ENCODE measurements at regions not wholly inside any gene's neighbourhood (a gene's known extent, or its start where the extent isn't known, plus 50 kb on each side); places are given as distances from the start of the nearest gene placed in this dataset.

DNA sequence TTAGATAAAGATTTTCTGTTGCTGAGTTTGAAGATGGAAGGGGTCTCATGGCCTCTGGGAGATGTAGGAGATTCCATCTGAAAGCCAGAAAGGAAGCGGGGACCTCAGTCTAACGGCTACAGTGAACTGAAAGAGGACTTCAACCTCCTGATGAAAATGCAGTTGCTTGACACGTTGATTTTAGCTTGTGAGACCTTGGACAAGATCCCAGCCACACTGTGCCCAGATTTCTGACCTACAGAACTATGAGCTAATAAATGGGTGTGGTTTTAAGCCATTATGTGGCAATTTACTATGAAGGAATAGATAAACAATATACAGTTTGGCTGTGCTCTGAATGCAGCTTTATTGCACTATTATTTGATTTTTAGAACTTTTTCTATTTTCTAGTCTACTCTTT, 342.3 kb upstream of the SEMA3D start:
- ATAC-seq (ENCODE audit: low read depth) (no peak), DNase-seq (ENCODE audit: low spot score) (no peak)
- H3K27me3 ChIP-seq (ENCODE audit: insufficient read depth, poor library complexity, severe bottlenecking): no peaks in the 10 kb centered on the region
- H3K4me1 ChIP-seq (ENCODE audit: insufficient read depth, poor library complexity, severe bottlenecking): no peaks in the 10 kb centered on the region
- no peak overlapping the region for H3K27ac ChIP-seq (ENCODE audit: poor library complexity, severe bottlenecking)
- H3K9me3 ChIP-seq (ENCODE audit: severe bottlenecking): no peaks in the 10 kb centered on the region
- no peak overlapping the region for H3K4me3 ChIP-seq (ENCODE audit: severe bottlenecking)
- no peaks in the 10 kb centered on the region for H3K36me3 ChIP-seq (ENCODE audit: low read depth)
- TF ChIP-seq, protein P1, sequence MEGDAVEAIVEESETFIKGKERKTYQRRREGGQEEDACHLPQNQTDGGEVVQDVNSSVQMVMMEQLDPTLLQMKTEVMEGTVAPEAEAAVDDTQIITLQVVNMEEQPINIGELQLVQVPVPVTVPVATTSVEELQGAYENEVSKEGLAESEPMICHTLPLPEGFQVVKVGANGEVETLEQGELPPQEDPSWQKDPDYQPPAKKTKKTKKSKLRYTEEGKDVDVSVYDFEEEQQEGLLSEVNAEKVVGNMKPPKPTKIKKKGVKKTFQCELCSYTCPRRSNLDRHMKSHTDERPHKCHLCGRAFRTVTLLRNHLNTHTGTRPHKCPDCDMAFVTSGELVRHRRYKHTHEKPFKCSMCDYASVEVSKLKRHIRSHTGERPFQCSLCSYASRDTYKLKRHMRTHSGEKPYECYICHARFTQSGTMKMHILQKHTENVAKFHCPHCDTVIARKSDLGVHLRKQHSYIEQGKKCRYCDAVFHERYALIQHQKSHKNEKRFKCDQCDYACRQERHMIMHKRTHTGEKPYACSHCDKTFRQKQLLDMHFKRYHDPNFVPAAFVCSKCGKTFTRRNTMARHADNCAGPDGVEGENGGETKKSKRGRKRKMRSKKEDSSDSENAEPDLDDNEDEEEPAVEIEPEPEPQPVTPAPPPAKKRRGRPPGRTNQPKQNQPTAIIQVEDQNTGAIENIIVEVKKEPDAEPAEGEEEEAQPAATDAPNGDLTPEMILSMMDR (IDR thresholded peaks at IDR 0.05; ENCODE audit: poor library complexity, severe bottlenecking): no peak

DNA sequence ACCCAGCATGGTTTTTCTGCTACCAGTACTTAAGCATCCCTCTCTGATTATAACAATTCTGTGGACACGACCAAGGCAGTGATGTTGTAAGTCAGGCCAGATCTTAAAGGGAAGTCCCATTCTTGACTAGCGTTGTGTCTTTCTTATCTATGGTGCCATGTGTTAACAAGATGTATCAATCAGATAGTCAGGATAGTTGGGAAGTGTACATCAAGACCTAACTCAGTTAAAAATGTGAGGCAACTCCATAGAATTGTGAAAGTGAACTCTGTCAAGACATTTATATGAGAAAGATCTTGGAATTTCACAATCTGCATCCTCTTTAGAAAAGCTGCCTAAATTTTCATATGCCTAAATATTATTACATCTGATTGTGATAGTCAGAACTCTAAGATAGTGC, 341.7 kb upstream of the SEMA3D start:
- DNase-seq (ENCODE audit: low spot score) (no peak), ATAC-seq (ENCODE audit: low read depth) (no peak)
- Histone ChIP-seq H3K36me3 (ENCODE audit: low read depth) (no peaks in the 10 kb centered on the region), H3K27me3 (ENCODE audit: insufficient read depth, poor library complexity, severe bottlenecking) (no peaks in the 10 kb centered on the region), H3K4me1 (ENCODE audit: insufficient read depth, poor library complexity, severe bottlenecking) (no peaks in the 10 kb centered on the region), H3K4me3 (ENCODE audit: severe bottlenecking) (no peak overlapping the region), H3K27ac (ENCODE audit: poor library complexity, severe bottlenecking) (no peak overlapping the region), H3K9me3 (ENCODE audit: severe bottlenecking) (no peaks in the 10 kb centered on the region)
- TF ChIP-seq, protein P1 (IDR thresholded peaks at IDR 0.05; ENCODE audit: poor library complexity, severe bottlenecking): no peak

DNA sequence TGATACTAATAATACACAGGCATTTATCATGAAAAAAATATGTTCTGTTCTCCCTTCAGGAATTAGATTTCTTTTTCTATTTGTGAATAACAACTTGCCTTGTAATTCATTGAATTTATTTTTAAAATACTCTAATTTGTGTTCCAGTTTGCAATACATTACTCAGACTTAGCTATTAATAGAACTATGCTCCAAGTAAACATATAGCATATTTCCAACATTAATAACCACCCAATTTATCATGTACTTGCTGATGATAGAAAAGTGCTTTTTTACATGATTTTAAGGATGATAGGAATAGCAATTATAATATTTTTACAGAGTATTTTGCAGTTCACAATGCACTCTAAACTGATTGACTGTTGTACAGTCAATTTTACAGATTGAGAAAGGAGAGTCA, 338.8 kb upstream of the SEMA3D start:
- no peak overlapping the region for H3K27ac ChIP-seq (ENCODE audit: poor library complexity, severe bottlenecking)
- ATAC-seq (ENCODE audit: low read depth): no peak
- H3K4me1 ChIP-seq (ENCODE audit: insufficient read depth, poor library complexity, severe bottlenecking): no peaks in the 10 kb centered on the region
- H3K27me3 ChIP-seq (ENCODE audit: insufficient read depth, poor library complexity, severe bottlenecking): no peaks in the 10 kb centered on the region
- TF ChIP-seq, protein P1 (IDR thresholded peaks at IDR 0.05; ENCODE audit: poor library complexity, severe bottlenecking): no peak
- no peak overlapping the region for H3K4me3 ChIP-seq (ENCODE audit: severe bottlenecking)
- DNase-seq (ENCODE audit: low spot score): no peak
- H3K36me3 ChIP-seq (ENCODE audit: low read depth): no peaks in the 10 kb centered on the region
- no peaks in the 10 kb centered on the region for H3K9me3 ChIP-seq (ENCODE audit: severe bottlenecking)

DNA sequence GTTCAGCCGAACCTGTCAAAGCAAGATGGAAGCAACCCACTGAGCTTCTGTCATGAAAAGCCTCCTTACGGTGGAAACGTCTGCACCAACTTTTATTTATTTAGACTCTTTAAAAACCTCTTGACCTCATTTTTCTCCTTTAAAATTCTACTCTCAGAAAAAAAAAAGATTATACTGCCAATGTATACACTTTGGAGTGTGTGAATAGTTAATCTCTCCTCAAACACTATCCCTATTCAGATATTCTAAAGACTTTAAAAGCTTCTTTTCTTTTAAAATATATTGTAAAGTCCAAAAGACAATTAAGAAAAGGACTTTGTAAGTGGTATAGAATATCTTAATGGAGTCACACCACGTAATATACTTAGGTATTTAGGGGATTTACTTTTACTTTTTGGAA, 335.2 kb upstream of the SEMA3D start:
- no peak for ATAC-seq (ENCODE audit: low read depth)
- TF ChIP-seq, protein P1 (IDR thresholded peaks at IDR 0.05; ENCODE audit: poor library complexity, severe bottlenecking): no peak
- Histone ChIP-seq H3K9me3 (ENCODE audit: severe bottlenecking) (no peaks in the 10 kb centered on the region), H3K4me1 (ENCODE audit: insufficient read depth, poor library complexity, severe bottlenecking) (no peaks in the 10 kb centered on the region), H3K4me3 (ENCODE audit: severe bottlenecking) (no peak overlapping the region), H3K27me3 (ENCODE audit: insufficient read depth, poor library complexity, severe bottlenecking) (no peaks in the 10 kb centered on the region), H3K36me3 (ENCODE audit: low read depth) (no peaks in the 10 kb centered on the region), H3K27ac (ENCODE audit: poor library complexity, severe bottlenecking) (no peak overlapping the region)
- no peak for DNase-seq (ENCODE audit: low spot score)

DNA sequence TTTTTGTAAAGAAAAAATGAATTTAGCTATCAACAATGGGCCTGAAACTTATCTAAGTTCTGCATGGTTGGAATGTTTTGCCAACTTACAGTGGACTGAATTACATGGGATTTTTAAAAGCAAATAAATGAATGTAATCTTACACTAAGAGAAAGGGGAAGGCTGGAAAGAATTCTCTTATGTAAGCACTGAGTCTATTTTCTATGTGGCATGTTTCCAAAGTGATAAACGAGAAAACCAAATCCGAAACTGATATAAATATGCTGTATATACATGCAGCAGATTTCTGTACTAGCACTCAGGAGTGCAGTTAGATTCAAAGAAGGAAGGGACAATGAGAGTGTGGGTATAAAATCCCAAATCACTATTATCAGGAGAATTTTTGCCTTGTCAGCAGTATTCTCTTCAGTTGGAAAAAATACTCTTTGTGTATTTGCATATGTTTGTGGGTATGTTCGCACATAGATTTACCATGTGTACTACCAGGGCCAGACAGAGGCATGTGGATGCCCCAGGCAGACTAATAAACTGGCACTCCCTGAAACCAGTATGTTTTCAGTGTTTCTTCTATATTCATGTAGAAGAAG, 334.3 kb upstream of the SEMA3D start:
- H3K27ac ChIP-seq (ENCODE audit: poor library complexity, severe bottlenecking): no peak overlapping the region
- no peaks in the 10 kb centered on the region for H3K27me3 ChIP-seq (ENCODE audit: insufficient read depth, poor library complexity, severe bottlenecking)
- no peak for ATAC-seq (ENCODE audit: low read depth)

More for the DNA sequence above, 334.3 kb upstream of the SEMA3D start:
- H3K36me3 ChIP-seq (ENCODE audit: low read depth): no peaks in the 10 kb centered on the region
- no peaks in the 10 kb centered on the region for H3K4me1 ChIP-seq (ENCODE audit: insufficient read depth, poor library complexity, severe bottlenecking)
- no peak for DNase-seq (ENCODE audit: low spot score)
- no peaks in the 10 kb centered on the region for H3K9me3 ChIP-seq (ENCODE audit: severe bottlenecking)
- TF ChIP-seq, protein P1 (IDR thresholded peaks at IDR 0.05; ENCODE audit: poor library complexity, severe bottlenecking): no peak
- H3K4me3 ChIP-seq (ENCODE audit: severe bottlenecking): no peak overlapping the region

Measured in RWPE2 (cell line).